ENCODE measurements at regions not wholly inside any gene's neighbourhood (a gene's known extent, or its start where the extent isn't known, plus 50 kb on each side); places are given as distances from the start of the nearest gene placed in this dataset.
A peak's percentile ranks its signal among the peaks of the same experiment; 100 is the strongest.

DNA sequence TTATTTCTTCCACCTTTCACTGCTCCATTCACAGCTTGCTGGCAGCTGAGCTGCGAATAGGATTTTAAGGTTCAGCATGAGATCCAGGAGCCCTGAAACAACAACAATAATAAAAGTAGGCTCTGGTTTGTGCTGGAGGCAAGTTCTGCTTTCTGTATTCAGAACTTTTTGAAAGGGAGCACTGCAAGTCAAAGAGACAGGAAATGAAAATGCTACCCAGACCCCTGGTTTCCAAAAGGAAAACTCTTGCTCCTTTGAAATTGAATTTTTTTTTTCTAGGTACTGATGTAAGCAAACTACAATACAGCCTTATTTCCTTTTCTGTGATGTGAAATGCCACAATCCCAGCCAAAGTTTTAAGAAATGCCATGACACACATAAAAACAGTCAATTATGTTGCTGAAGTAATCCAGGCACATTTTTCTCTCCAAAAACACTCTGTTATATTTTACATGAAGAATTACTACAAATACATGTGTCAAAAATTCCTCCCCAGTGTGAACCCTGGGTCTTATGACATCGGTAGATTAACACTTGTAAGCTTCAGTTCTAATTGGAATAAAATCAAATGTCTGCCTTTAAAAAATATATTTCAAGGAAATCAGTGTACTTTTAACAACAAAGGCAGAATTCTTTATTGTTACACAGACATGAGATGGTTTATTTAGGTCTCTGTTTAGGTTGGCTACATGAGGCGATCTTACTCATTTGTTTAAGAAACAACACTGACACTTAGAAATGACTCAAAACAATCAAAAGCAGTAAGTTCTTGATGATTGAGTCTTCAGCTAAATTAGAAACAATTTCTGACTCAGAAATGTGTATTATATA lies 656.7 kb downstream of the EPHA7 start:
- ATAC-seq (no peak), DNase-seq (ENCODE audit: low spot score) (no peak)
- intact Hi-C loops (cut with DNase I), result no loop called here

DNA sequence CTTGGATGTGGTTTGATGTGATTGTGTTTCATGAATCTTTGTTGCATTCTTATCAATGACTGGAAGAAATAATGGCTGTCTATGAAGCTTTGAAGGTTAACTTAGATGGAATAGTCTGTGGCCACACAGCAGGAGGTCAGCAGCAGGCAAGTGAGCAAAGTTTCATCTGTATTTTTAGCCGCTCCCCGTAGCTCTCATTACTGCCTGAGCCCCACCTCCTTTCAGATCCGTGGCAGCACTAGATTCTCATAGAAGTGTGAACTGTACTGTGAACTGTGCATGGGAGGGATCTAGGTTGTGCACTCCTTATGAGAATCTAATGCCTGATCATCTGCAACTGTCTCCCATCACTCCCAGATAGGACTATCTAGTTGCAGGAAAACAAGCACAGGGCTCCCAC lies 660.2 kb downstream of the EPHA7 start:
- DNase-seq (ENCODE audit: low spot score) (no peak), ATAC-seq (no peak)
- intact Hi-C loops (cut with DNase I), result no loop called here

DNA sequence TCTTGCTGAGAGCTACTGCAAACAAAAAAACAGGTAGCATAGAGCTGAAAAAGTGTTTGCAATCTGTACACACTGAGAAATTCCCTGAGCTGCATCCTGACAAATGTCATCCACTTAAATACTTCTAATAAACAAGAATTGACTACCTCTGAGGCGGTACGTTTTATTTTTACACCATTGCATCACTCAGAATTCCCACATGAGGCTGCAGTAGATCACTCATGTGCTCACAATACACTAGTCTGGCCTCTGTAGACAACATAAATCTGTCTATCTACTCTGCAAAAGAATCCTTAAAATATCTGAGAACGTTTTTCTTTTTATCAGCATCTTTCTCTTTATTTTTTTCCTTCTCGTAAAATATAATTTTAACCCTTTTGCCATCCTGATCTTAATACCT lies 661.4 kb downstream of the EPHA7 start:
- intact Hi-C loops (cut with DNase I), result no loop called here
- ATAC-seq (no peak), DNase-seq (ENCODE audit: low spot score) (no peak)

GRCh38 chr6:92756912-92757311 lies 662.4 kb downstream of the EPHA7 start:
- intact Hi-C loops (cut with DNase I), result no loop called here
- no peak for ATAC-seq

DNA sequence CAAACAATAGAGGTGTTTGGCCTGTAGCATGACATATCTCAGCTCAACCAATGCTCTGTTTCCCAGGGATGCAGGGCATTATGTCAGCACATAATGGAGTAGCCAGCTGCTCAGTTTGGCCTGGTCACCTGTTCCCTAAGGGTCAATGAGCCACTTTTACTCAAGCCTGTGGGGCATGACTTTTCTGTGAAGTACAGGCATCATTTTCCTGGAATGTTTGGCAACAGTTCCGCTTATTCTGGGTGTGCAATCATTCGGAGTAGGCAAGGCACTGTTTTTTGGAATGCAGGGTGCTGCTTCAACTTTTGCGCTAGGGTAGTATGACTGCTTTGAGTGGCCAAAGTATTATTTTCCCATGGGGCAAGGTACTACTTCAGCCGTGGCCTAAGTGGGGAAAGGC lies 665.4 kb downstream of the EPHA7 start:
- intact Hi-C loops (cut with DNase I), result no loop called here
- ATAC-seq (no peak), DNase-seq (ENCODE audit: low spot score) (no peak)

More at GRCh38 chr6:92756912-92757311, 662.4 kb downstream of the EPHA7 start:
- no peak for DNase-seq (ENCODE audit: low spot score)

GRCh38 chr6:92752114-92752513 lies 667.2 kb downstream of the EPHA7 start:
- intact Hi-C loops (cut with DNase I), result no loop called here
- ATAC-seq (no peak), DNase-seq (ENCODE audit: low spot score) (no peak)

DNA sequence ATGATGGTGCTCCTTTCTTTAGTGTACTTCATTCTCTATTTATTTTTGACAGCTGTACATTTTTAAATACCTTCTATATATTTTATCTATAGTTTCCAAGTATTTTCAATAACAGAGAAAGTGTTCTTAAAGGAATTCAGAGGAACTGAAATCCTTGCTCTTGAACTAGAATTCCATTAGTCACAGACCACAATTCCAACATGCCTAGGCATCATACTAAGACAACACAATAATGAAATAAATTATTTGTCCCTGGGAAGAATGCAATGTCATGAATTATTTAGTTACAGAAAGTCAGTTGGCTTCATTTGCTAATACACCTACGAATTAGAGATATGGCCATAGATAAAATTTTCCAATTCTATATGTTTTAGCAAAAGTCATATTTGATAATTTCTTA lies 671.2 kb downstream of the EPHA7 start:
- intact Hi-C loops (cut with DNase I), result no loop called here
- no peak for DNase-seq (ENCODE audit: low spot score)
- ATAC-seq, result no peak

- no peak for ATAC-seq
- intact Hi-C loops (cut with DNase I), result no loop called here
- DNase-seq (ENCODE audit: low spot score), result no peak
Measured at GRCh38 chr6:92737983-92738382, 681.4 kb downstream of the EPHA7 start.

GRCh38 chr6:92723390-92723931 lies 695.9 kb downstream of the EPHA7 start:
- intact Hi-C loops (cut with DNase I), result no loop called here
- DNase-seq (ENCODE audit: low spot score) (no peak), ATAC-seq (no peak)

DNA sequence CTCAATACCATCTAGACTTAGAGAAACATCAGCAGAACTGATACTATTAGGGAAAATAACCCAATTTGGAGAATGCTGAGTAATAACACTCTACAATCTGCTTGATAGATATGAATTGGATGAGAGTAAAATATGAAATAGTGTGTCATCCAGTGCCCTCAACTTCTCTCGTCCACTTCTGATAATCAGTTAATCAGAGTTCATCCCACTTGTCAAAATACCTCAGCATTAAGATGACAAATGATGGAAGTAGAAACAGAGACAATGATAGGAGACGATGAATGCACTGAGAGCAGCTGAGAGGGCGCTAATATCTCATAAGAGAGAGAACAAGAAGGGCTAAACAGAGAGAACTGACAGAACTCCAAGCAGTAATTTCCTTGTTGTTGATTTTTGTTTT lies 699.6 kb downstream of the EPHA7 start:
- DNase-seq (ENCODE audit: low spot score), result no peak
- no peak for ATAC-seq
- intact Hi-C loops (cut with DNase I), result no loop called here

GRCh38 chr6:92716638-92717037 lies 702.7 kb downstream of the EPHA7 start:
- intact Hi-C loops (cut with DNase I), result no loop called here
- no peak for ATAC-seq
- DNase-seq (ENCODE audit: low spot score), result no peak

- intact Hi-C loops (cut with DNase I), result no loop called here
- no peak for DNase-seq (ENCODE audit: low spot score)
- ATAC-seq, result no peak
Measured at GRCh38 chr6:92715991-92716390, 703.4 kb downstream of the EPHA7 start.

DNA sequence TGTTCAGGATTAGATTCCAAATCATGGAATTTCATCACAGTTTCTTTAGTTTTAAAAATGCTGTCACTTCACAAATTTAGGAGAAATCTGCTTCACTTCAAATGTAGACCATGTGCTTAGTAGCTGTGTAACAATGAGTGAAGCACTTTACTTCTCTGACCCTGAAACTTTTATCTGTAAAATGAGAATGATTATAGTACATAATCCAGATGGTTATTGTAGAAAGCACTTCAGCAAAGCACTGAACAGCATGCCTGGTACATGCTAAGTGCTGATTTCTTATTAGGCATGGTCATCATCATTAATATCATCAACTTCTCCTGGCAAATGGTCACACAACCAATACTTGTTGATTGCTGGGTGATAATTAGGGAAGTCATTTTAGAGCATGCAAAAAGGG lies 705.0 kb downstream of the EPHA7 start:
- intact Hi-C loops (cut with DNase I), result no loop called here
- DNase-seq (ENCODE audit: low spot score), result no peak
- ATAC-seq, result no peak

GRCh38 chr6:92710048-92710447 lies 709.3 kb downstream of the EPHA7 start:
- intact Hi-C loops (cut with DNase I), result no loop called here
- no peak for ATAC-seq
- DNase-seq (ENCODE audit: low spot score), result no peak

DNA sequence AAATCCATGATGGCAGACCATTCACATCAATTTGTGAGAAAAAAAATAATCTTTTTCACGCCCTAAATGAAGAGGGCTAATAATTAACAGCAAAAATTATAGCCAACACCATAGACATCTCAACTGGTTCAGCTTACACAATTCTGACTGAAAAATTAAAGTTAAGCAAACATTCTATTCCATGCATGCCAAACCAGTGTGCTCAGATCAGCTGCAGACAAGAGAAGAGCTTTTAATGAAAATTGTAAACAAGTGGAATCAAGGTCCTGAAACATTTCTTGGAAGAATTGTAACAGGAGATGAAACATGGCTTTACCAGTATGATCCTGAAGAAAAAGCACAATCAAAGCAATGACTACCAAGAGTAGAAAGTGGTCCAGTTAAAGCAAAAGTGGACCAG lies 710.4 kb downstream of the EPHA7 start:
- DNase-seq (ENCODE audit: low spot score), result no peak
- no peak for ATAC-seq
- intact Hi-C loops (cut with DNase I), result no loop called here

- ATAC-seq (no peak), DNase-seq (ENCODE audit: low spot score) (no peak)
- intact Hi-C loops (cut with DNase I), result no loop called here
Measured at GRCh38 chr6:92708270-92708669, 711.1 kb downstream of the EPHA7 start.

GRCh38 chr6:92706976-92707375 lies 712.4 kb downstream of the EPHA7 start:
- DNase-seq (ENCODE audit: low spot score) (no peak), ATAC-seq (no peak)
- intact Hi-C loops (cut with DNase I), result no loop called here

DNA sequence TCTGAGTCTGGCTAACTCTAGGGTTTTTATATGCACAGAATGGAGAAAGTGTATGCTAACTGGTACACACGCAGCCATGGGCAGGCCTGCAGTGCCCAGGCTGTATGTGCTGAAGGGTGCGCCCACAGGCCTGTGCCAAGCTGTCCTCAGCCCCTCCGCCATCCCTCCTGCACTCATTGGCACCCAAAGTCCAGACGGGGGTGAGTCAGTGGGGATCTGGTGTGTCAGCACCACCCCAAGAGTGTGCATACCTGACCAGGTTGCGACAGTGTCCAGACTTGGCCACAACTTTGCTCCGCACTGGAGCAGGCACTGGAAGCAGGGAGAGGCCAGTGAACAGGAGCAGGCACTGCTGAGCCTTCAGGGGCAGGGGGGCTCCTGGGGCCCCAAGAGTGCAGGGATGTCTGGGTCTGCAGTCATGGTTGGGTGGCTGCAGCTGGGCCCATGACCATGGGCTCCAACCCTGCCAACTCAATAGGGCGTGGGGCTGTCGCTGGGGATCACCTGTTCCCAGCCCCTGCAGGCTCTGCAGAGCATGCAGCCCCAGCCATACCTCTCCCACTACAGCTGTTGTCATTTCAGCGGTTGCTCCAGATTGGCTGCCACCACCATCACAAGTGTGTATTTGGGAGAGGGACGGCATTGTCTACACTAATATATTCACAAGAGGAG lies 717.8 kb downstream of the EPHA7 start:
- peak; percentile 26 for ATAC-seq
- intact Hi-C loops (cut with DNase I), result no loop called here
- DNase-seq (ENCODE audit: low spot score), result peak; percentile 21

DNA sequence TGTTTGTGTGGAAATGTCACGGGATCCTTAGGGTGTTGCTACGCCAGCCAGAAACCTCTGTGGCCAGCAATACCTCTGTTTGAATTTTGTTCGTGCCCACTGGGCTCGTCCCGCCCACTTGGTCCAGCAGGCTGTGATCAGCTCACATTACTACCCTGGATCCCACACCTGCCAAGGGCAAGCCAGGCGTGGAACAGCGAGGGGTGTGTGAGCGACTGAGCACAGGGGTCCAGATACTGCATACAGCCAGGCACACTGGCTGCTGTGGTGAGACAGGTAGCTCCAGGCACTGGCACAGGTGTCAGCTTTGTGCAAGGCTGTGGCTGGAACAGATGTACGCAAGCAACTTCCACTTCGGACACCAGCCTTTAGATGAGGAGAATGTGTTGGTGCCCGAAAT lies 718.9 kb downstream of the EPHA7 start:
- ATAC-seq, result no peak
- intact Hi-C loops (cut with DNase I), result no loop called here

DNA sequence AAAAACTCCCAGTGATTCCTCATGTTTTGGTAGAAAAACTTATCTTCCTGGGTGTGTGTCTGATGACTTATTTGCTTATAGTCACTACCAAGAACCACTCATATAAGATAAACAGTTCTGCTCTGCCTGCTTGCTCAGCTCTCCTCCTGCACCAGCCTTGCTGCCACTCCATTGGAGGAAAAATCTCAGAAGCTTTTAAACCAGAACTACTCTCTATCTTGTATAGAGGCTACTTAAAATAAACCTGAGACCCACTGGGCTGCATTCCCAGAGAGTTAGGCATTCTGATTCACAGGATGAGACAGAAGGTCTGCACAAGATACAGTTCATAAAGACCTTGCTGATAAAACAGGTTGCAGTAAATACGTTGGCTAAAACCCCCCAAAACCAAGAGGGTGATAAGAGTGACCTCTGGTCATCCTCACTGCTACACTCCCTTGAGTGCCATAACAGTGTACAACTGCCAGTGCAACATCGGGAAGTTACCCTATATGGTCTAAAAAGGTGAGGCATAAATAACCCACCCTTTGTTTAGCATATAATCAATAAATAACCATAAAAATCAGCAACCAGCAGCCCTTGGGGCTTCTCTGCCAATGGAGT lies 728.3 kb downstream of the EPHA7 start:
- DNase-seq (ENCODE audit: low spot score) (no peak), ATAC-seq (no peak)
- intact Hi-C loops (cut with DNase I), result no loop called here

More for the DNA sequence above, 718.9 kb downstream of the EPHA7 start:
- DNase-seq (ENCODE audit: low spot score), result no peak

Measured in sciatic nerve (tissue), 2 donors.